SKM-1 (cell line): ENCODE measurements at regions not wholly inside any gene's neighbourhood (a gene's known extent, or its start where the extent isn't known, plus 50 kb on each side); places are given as distances from the start of the nearest gene placed in this dataset.
A peak's percentile ranks its signal among the peaks of the same experiment; 100 is the strongest.
"Not testable (repeated sequence)": the region's sequence is repeated elsewhere in the genome, so short reads cannot be mapped to it uniquely, and the experiment has no call there.

ENCODE experiments used
- DNase-seq: peaks from one replicate; lab custom pipeline; 2025; ENCODE audit not compliant: unreplicated experiment; lab: John Stamatoyannopoulos, UW

- DNase-seq, result no peak
These were observed 131.7 kb upstream of the GDNF start for GRCh38 chr5:37971483-37972024.

DNA sequence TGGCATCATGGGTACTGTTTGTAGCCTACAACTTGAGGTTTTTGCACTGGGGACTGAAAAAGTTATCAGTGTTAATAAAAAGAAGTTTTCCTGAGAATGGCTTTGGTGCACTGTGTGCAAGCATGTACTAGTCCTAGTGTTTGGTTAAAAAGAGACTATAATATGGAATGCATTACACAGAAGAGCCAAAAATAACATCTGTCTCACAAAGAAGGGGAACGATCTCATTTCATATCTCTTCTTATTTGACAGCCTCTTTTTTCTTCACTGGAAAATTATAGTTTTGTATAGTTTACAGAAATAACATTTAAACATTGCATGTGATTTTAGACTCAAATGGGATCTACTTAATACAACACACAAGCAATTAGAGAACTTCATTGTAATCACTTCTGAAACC lies 127.0 kb upstream of the GDNF start:
- no peak for DNase-seq

GRCh38 chr5:37966291-37966690 lies 126.5 kb upstream of the GDNF start:
- DNase-seq, result no peak

GRCh38 chr5:37962389-37962788 lies 122.5 kb upstream of the GDNF start:
- no peak for DNase-seq

- no peak for DNase-seq
These were observed 117.4 kb upstream of the GDNF start for GRCh38 chr5:37957218-37957617.

- no peak for DNase-seq
These were observed 115.9 kb upstream of the GDNF start for GRCh38 chr5:37955748-37956147.

GRCh38 chr5:37954561-37954960 lies 114.7 kb upstream of the GDNF start:
- no peak for DNase-seq

DNA sequence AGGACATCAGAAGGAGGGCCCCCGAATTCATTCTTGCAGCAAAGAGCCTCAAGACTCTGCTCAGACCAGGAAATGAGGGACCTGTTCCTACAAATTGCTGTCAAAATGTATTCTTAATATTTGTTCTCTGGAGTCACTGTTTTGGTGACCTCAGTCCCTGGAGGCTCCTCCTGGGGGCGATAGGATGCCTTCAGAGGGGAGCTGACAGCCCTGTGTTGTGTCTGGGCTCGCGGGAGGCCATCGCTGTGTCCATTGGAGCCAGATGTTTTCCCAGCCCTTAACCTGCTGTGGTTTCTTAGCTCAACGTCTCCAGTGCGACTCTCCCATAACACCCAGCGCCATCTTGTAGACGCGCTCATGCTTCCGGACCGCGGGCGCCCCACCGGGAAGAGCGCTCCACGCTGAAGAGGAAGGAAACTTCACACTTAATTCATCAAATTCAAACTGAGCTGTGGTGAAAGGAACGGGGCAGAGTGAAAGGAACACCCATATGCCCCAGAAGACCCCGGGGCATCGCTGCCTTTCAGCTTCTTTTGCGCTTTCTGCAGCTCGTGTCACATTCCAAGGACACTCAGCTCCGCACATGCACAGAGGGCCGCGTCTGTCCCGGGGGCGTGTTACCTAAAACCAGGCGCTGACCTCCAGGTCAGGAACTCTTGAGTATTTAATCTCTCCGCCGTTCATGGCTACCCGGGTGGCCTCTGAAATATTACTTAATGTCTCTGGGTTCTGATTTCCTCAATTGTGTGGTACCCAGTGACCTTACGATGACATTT lies 112.3 kb upstream of the GDNF start:
- DNase-seq, result no peak

DNA sequence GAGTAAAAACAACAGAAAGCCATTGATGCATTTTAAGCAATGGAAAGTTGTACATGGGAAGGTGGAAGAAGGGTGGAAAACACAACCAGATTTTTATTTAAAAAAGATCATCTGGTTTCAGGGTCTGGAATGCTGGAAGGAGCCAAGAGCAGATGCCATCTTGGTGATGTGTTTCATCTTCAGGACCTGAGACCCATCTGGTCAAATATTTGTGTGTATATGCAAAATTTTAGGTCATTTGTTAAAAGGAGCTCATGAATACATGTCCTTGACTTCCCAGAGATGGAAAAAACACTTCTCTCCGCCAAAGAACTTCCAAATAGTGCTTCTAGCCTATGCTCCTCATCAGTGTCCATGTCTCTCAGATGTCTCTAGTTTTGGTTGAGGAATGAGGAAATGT lies 110.6 kb upstream of the GDNF start:
- no peak for DNase-seq

- no peak for DNase-seq
These were observed 105.6 kb upstream of the GDNF start for GRCh38 chr5:37945446-37945845.

DNA sequence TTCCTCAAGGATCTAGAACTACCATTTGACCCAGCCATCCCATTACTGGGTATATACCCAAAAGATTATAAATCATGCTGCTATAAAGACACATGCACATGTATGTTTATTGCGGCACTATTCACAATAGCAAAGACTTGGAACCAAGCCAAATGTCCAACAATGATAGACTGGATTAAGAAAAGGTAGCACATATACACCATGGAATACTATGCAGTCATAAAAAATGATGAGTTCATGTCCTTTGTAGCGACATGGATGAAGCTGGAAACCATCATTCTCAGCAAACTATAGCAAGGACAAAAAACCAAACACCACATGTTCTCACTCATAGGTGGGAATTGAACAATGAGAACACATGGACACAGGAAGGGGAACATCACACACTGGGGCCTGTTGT lies 103.3 kb upstream of the GDNF start:
- not testable (repeated sequence) for DNase-seq

DNA sequence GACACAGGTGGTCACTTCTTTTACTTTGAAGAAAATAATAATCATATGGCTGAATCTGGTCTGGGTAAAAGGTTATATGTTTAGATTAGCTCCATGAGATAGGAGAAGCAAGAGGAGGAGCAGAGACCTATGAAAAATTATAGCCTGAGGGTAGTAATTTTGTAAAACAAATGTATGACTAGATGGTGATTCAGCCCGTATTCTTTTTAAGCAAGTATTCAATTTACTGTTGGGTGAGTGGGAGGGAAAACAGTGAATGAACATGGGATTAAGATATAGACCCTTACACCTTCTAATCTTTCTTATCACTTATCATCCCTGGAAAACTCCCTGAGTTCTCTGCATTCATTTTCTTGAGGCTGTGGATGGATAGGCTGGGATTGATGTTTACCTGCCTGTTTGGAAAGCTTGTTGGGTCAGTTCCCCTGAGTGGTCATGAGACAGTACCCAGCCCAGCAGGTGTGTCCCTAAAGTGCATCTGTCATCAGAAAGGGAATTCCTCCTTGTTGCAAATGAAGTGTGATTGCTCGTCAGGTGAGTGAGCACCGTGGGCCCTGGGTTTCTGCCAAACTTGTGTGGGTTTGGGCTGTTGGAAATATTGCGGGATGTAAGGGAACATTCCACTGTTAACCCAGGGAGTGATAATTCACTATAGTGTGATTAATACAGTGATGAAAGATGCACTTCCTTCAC lies 101.2 kb upstream of the GDNF start:
- DNase-seq, result no peak

DNA sequence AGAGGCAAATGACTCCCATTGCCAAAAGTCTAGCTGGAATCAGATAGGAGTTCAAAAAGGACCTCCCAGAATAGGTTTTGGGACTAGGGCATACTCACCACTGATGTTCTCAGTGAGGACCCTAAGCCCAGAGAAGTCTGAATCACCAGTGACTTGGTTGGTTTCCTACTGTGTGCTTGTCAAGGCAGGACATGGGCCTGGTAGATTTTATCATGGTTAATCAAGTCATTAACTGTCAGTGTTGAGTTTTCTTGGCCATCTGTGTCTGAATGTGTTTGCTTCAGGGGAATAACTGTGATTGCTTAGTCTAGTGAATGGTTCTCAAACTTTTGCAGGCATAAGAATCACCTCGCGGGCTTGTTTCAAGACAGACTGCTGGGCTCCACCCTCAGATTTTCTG lies 99.0 kb upstream of the GDNF start:
- no peak for DNase-seq

- no peak for DNase-seq
These were observed 98.4 kb upstream of the GDNF start for GRCh38 chr5:37938076-37938852.

DNA sequence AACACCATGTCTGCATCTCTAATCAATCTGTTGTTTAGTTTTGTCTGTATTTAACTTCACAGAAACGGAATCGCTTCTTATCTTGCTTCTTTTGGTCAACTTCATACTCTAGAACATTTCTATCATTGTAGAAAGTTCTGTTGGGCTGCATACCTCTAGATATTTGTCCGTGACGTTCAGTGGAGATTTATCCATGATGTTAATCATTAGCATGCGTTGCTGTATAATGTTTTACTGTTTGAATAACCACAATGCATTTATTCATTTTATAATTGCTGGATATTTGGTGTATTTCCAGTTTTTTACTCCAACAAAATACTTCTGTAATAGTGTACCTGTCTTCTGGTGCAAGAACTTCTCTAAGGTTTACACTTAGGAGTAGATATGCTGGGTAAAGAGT lies 96.2 kb upstream of the GDNF start:
- no peak for DNase-seq

GRCh38 chr5:37933576-37933975 lies 93.7 kb upstream of the GDNF start:
- DNase-seq, result no peak

- no peak for DNase-seq
These were observed 92.6 kb upstream of the GDNF start for GRCh38 chr5:37932450-37932849.

DNA sequence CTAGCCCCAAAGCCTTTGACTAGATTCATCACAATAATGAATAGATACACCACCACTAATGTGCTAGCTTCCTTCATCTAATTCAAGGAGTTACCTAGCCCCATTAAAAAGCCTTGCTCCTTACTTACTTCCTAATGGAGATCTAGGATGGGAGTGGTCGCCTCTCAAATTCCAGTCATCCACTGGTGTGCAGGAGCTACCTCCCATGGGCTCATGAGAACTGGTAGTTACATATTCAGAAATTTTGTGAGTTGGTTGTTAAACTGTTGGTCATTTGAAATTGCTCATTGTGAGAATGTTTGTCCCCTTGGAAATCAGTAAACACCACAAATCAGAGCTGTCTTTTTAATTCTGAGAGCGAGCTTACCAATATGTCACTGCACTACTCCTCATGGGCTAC lies 91.7 kb upstream of the GDNF start:
- DNase-seq, result no peak

DNA sequence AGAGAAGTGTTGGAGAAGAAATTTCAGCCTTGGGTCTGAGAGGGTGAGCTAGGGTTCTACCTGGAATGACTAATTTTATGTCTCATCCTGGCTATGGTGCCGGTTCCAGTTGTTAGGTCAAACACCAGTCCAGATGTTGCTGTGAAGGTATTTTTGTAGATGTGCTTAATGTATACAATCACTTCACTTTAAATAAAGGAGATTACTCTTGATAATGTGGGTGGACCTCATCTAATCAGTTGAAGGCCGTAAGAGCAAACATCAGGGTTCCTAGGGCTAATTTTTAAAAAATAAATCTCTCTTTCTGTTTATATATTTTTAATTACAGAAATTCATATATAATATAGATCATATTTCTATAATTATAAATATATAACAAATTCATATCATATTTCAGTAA lies 90.5 kb upstream of the GDNF start:
- no peak for DNase-seq

DNA sequence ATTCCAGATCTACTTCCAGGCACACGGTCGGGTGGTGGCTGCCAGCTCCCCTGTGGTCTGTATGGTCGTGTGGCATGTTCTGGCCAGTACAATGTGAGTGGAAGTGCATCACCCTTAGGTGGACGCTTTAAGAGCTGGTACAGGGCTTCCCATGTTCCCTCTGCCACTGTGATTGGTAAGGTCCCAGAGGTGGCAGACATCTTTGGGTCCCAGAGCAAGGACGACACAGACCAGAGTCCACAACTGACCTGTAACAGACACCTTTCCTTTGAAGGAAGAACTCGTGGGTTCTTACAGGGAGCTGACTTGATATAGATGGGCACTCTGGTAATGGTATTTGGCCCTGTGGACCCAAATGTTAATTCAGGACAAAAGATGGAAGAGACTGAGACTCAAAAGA lies 90.0 kb upstream of the GDNF start:
- no peak for DNase-seq

GRCh38 chr5:37927753-37928152 lies 87.9 kb upstream of the GDNF start:
- not testable (repeated sequence) for DNase-seq

DNA sequence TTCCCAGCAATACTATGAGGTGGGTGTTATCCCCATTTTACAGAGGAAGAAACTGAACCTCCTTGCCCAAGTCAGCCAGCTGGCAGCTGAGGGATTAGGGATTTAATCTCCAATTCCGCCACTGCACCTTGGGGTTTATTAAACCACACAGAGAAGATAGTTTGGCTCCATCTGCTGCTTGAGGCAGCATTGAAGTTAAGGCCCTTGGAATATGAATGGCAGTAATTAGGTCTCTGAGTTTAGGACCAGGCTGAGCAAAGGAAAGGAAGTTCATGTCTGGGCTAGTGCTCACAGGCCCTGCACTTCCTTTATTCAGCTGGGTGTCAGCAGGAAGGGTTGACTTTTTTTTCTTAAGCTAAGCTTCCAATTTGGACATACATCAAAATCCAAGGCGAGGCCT lies 86.9 kb upstream of the GDNF start:
- DNase-seq, result peak; percentile 4
